BE2C (cell line): ENCODE measurements at regions not wholly inside any gene's neighbourhood (a gene's known extent, or its start where the extent isn't known, plus 50 kb on each side); places are given as distances from the start of the nearest gene placed in this dataset.

ENCODE experiments used
- DNase-seq: peaks from one replicate; pipeline ENCODE4 v3.0.0-alpha.2; 2020
- H3K27me3 ChIP-seq: fragments of 250-450 bp; sonication (Bioruptor Pico); 2 replicates; pipeline ENCODE4 v1.5.1; 2020; ENCODE audit warnings: mild to moderate bottlenecking
- H3K36me3 ChIP-seq: fragments of 250-450 bp; sonication (Bioruptor Pico); 2 replicates; pipeline ENCODE4 v1.5.1; 2020; ENCODE audit warnings: mild to moderate bottlenecking
- H3K4me1 ChIP-seq: fragments of 250-450 bp; sonication (Bioruptor Pico); 2 replicates; pipeline ENCODE4 v1.5.1; 2020
- H3K4me3 ChIP-seq: 2 replicates; pipeline ENCODE4 v1.5.1; 2011; ENCODE audit warnings: low read depth, low read length
- H3K9me3 ChIP-seq: fragments of 250-450 bp; sonication (Bioruptor Pico); 2 replicates; pipeline ENCODE4 v1.5.1; 2020
- CTCF ChIP-seq: IDR thresholded peaks from 2 replicates; pipeline ENCODE4 v1.5.1; 2012; ENCODE audit warnings: mild to moderate bottlenecking, low read depth, low read length

- Histone ChIP-seq H3K27me3 (no peaks in the 10 kb centered on the region), H3K4me3 (no peak overlapping the region), H3K9me3 (no peaks in the 10 kb centered on the region), H3K4me1 (no peaks in the 10 kb centered on the region), H3K36me3 (no peaks in the 10 kb centered on the region)
- no peak for DNase-seq
- no peak for TF ChIP-seq CTCF
Measured at GRCh38 chr6:91271807-91272206, 684.9 kb upstream of the MAP3K7 start.

- Histone ChIP-seq H3K4me3 (no peak overlapping the region), H3K36me3 (no peaks in the 10 kb centered on the region), H3K27me3 (no peaks in the 10 kb centered on the region), H3K9me3 (no peaks in the 10 kb centered on the region), H3K4me1 (no peaks in the 10 kb centered on the region)
- TF ChIP-seq CTCF: no peak
- no peak for DNase-seq
Measured at GRCh38 chr6:91268941-91269340, 682.1 kb upstream of the MAP3K7 start.

GRCh38 chr6:91267246-91267645 is 680.4 kb upstream of the MAP3K7 start:
- Histone ChIP-seq H3K4me1 (no peaks in the 10 kb centered on the region), H3K27me3 (no peaks in the 10 kb centered on the region), H3K36me3 (no peaks in the 10 kb centered on the region), H3K9me3 (no peaks in the 10 kb centered on the region), H3K4me3 (no peak overlapping the region)
- TF ChIP-seq CTCF: no peak
- DNase-seq: no peak

GRCh38 chr6:91266156-91266555 is 679.3 kb upstream of the MAP3K7 start:
- no peaks in the 10 kb centered on the region for H3K36me3 ChIP-seq
- no peak for DNase-seq
- no peak for TF ChIP-seq CTCF

GRCh38 chr6:91243436-91243835 is 656.6 kb upstream of the MAP3K7 start:
- Histone ChIP-seq H3K36me3 (no peaks in the 10 kb centered on the region), H3K27me3 (peaks cover 5% of the 10 kb centered on the region), H3K4me1 (no peaks in the 10 kb centered on the region), H3K4me3 (no peak overlapping the region), H3K9me3 (no peaks in the 10 kb centered on the region)
- DNase-seq: no peak
- no peak for TF ChIP-seq CTCF

More at GRCh38 chr6:91266156-91266555, 679.3 kb upstream of the MAP3K7 start:
- Histone ChIP-seq H3K4me3 (no peak overlapping the region), H3K4me1 (no peaks in the 10 kb centered on the region), H3K9me3 (no peaks in the 10 kb centered on the region), H3K27me3 (no peaks in the 10 kb centered on the region)

GRCh38 chr6:91242614-91242949 is 655.7 kb upstream of the MAP3K7 start:
- H3K4me1 ChIP-seq: no peaks in the 10 kb centered on the region
- peaks cover 5% of the 10 kb centered on the region for H3K27me3 ChIP-seq
- no peaks in the 10 kb centered on the region for H3K9me3 ChIP-seq
- no peaks in the 10 kb centered on the region for H3K36me3 ChIP-seq
- no peak for TF ChIP-seq CTCF
- DNase-seq: no peak
- no peak overlapping the region for H3K4me3 ChIP-seq
